Left ventricle myocardium inferior (tissue), 1 donor: ENCODE measurements at regions not wholly inside any gene's neighbourhood (a gene's known extent, or its start where the extent isn't known, plus 50 kb on each side); places are given as distances from the start of the nearest gene placed in this dataset.
"Not testable (repeated sequence)": the region's sequence is repeated elsewhere in the genome, so short reads cannot be mapped to it uniquely, and the experiment has no call there.

Experiments used
- DNase-seq: peaks from one replicate; pipeline ENCODE4 v3.0.0-alpha.2; 2020
- H3K27ac ChIP-seq: fragments of 200-600 bp; replicated peaks from 2 replicates; pipeline ENCODE4 v1.8.0; 2021
- H3K27me3 ChIP-seq: fragments of 200-600 bp; 2 replicates; pipeline ENCODE4 v1.8.0; 2021; ENCODE audit warnings: low read depth
- H3K36me3 ChIP-seq: fragments of 200-600 bp; 2 replicates; pipeline ENCODE4 v1.8.0; 2021
- H3K4me1 ChIP-seq: fragments of 200-600 bp; 2 replicates; pipeline ENCODE4 v1.8.0; 2021
- H3K4me3 ChIP-seq: fragments of 200-600 bp; 2 replicates; pipeline ENCODE4 v1.8.0; 2021; ENCODE audit warnings: mild to moderate bottlenecking, moderate library complexity
- H3K9me3 ChIP-seq: fragments of 200-600 bp; replicated peaks from 2 replicates; pipeline ENCODE4 v1.8.0; 2021
- CTCF ChIP-seq: fragments of 200-600 bp; IDR thresholded peaks from 2 replicates; pipeline ENCODE4 v1.8.0; 2021; ENCODE audit warnings: antibody characterized with exemption, mild to moderate bottlenecking, borderline replicate concordance
- intact Hi-C: fragments of 100-400 bp; cut with micrococcal nuclease; formaldehyde crosslinking; loops from one replicate; pipeline ENCODE4 v1.11.0; 2022
- donor health status: DM: no; HTN: yes; CAD: no; lungs with severe emphysema.

GRCh38 chr13:48827709-48828108 is 148.0 kb upstream of the FNDC3A start:
- intact Hi-C loops = no loop called here
- no peak overlapping the region for H3K27ac ChIP-seq
- peaks cover 34% of the 10 kb centered on the region for H3K9me3 ChIP-seq
- no peak for DNase-seq
- H3K4me3 ChIP-seq = no peak overlapping the region
- no peaks in the 10 kb centered on the region for H3K27me3 ChIP-seq
- no peaks in the 10 kb centered on the region for H3K4me1 ChIP-seq
- H3K36me3 ChIP-seq = no peaks in the 10 kb centered on the region
- no peak for TF ChIP-seq CTCF

- H3K36me3 ChIP-seq = no peaks in the 10 kb centered on the region
- intact Hi-C loops = no loop called here
- peaks cover 44% of the 10 kb centered on the region for H3K9me3 ChIP-seq
- no peaks in the 10 kb centered on the region for H3K27me3 ChIP-seq
- no peak for TF ChIP-seq CTCF
- H3K4me1 ChIP-seq = no peaks in the 10 kb centered on the region
- H3K4me3 ChIP-seq = no peak overlapping the region
- H3K27ac ChIP-seq = no peak overlapping the region
- DNase-seq = no peak
These were observed 146.7 kb upstream of the FNDC3A start for GRCh38 chr13:48828962-48829411.

GRCh38 chr13:48829536-48829935 is 146.2 kb upstream of the FNDC3A start:
- intact Hi-C loops = no loop called here
- no peak for DNase-seq
- H3K9me3 ChIP-seq = peaks cover 49% of the 10 kb centered on the region

GRCh38 chr13:48831248-48831647 is 144.5 kb upstream of the FNDC3A start:
- no peak for TF ChIP-seq CTCF
- no peak for DNase-seq
- Histone ChIP-seq H3K4me3 (no peak overlapping the region), H3K36me3 (no peaks in the 10 kb centered on the region), H3K9me3 (peaks cover 58% of the 10 kb centered on the region), H3K4me1 (no peaks in the 10 kb centered on the region), H3K27me3 (no peaks in the 10 kb centered on the region), H3K27ac (no peak overlapping the region)
- intact Hi-C loops = no loop called here

More at GRCh38 chr13:48829536-48829935, 146.2 kb upstream of the FNDC3A start:
- Histone ChIP-seq H3K4me3 (no peak overlapping the region), H3K36me3 (no peaks in the 10 kb centered on the region), H3K27ac (no peak overlapping the region), H3K4me1 (no peaks in the 10 kb centered on the region), H3K27me3 (no peaks in the 10 kb centered on the region)
- no peak for TF ChIP-seq CTCF

GRCh38 chr13:48833412-48833811 is 142.3 kb upstream of the FNDC3A start:
- no peak for TF ChIP-seq CTCF
- intact Hi-C loops = no loop called here
- H3K9me3 ChIP-seq = peaks cover 42% of the 10 kb centered on the region
- H3K4me1 ChIP-seq = peaks cover 5% of the 10 kb centered on the region
- H3K27me3 ChIP-seq = no peaks in the 10 kb centered on the region
- no peak for DNase-seq
- no peak overlapping the region for H3K4me3 ChIP-seq
- no peaks in the 10 kb centered on the region for H3K36me3 ChIP-seq
- H3K27ac ChIP-seq = no peak overlapping the region

GRCh38 chr13:48835326-48835725 is 140.4 kb upstream of the FNDC3A start:
- H3K27me3 ChIP-seq, H3K36me3 ChIP-seq, H3K4me1 ChIP-seq, H3K4me3 ChIP-seq, H3K27ac ChIP-seq, DNase-seq, intact Hi-C loops: not testable (repeated sequence)
- peaks cover 42% of the 10 kb centered on the region for H3K9me3 ChIP-seq
